GM23338 (cell line): ENCODE measurements at regions not wholly inside any gene's neighbourhood (a gene's known extent, or its start where the extent isn't known, plus 50 kb on each side); places are given as distances from the start of the nearest gene placed in this dataset.

Source experiments
- ATAC-seq: fragments of 200-7000 bp; cut with Tn5 transposase; 3 replicates; pipeline ENCODE4 v1.9.1; 2020
- DNase-seq: peaks from one replicate; pipeline ENCODE4 v3.0.0-alpha.2; 2015; ENCODE audit warnings: low spot score
- H2AFZ ChIP-seq: fragments of 200-600 bp; sonication (generic); 2 replicates; pipeline ENCODE4 v1.8.0; 2016; ENCODE audit warnings: antibody characterized with exemption, mild to moderate bottlenecking, moderate library complexity
- H3F3A ChIP-seq: fragments of 200-600 bp; sonication (generic); replicated peaks from 2 replicates; pipeline ENCODE4 v1.8.0; 2017; ENCODE audit warnings: antibody characterized with exemption, mixed run types, low read depth
- H3K27ac ChIP-seq: fragments of 200-600 bp; sonication (generic); 2 replicates; pipeline ENCODE4 v1.6.1; 2016; ENCODE audit warnings: low read depth
- H3K27me3 ChIP-seq: fragments of 200-600 bp; sonication (generic); 2 replicates; pipeline ENCODE4 v1.8.0; 2016; ENCODE audit warnings: mild to moderate bottlenecking, mixed run types, moderate library complexity; ENCODE audit not compliant: insufficient read depth
- H3K36me3 ChIP-seq: fragments of 200-600 bp; sonication (generic); 2 replicates; pipeline ENCODE4 v1.8.0; 2016; ENCODE audit warnings: mild to moderate bottlenecking; ENCODE audit not compliant: insufficient read depth
- H3K4me1 ChIP-seq: fragments of 200-600 bp; sonication (generic); 2 replicates; pipeline ENCODE4 v1.8.0; 2016; ENCODE audit warnings: mild to moderate bottlenecking, moderate library complexity; ENCODE audit not compliant: insufficient read depth
- H3K4me2 ChIP-seq: fragments of 200-600 bp; sonication (generic); 2 replicates; pipeline ENCODE4 v1.7.1; 2017; ENCODE audit warnings: mixed run types
- H3K4me3 ChIP-seq: fragments of 200-600 bp; sonication (generic); 2 replicates; pipeline ENCODE4 v1.6.1; 2016; ENCODE audit warnings: mixed run types
- H3K79me2 ChIP-seq: fragments of 200-600 bp; sonication (generic); replicated peaks from 2 replicates; pipeline ENCODE4 v1.8.0; 2017; ENCODE audit warnings: mild to moderate bottlenecking; ENCODE audit not compliant: insufficient read depth
- H3K9me2 ChIP-seq: fragments of 200-600 bp; sonication (generic); 2 replicates; pipeline ENCODE4 v1.8.0; 2017; ENCODE audit not compliant: insufficient read depth
- H4K20me1 ChIP-seq: fragments of 200-600 bp; sonication (generic); replicated peaks from 2 replicates; pipeline ENCODE4 v1.8.0; 2017; ENCODE audit warnings: mild to moderate bottlenecking; ENCODE audit not compliant: insufficient read depth
- H3K27ac Mint-ChIP-seq: 2 replicates; pipeline ENCODE4 v1.8.0; 2020; ENCODE audit warnings: inconsistent platforms, mild to moderate bottlenecking, moderate library complexity, mixed read lengths
- H3K27me3 Mint-ChIP-seq: 3 replicates; pipeline ENCODE4 v1.8.0; 2022; ENCODE audit warnings: low read depth, mild to moderate bottlenecking, moderate library complexity, mixed read lengths, inconsistent platforms; ENCODE audit not compliant: insufficient read depth, poor library complexity
- H3K36me3 Mint-ChIP-seq: 3 replicates; pipeline ENCODE4 v1.8.0; 2021; ENCODE audit warnings: low read depth, mild to moderate bottlenecking, inconsistent platforms, moderate library complexity, mixed read lengths
- H3K4me1 Mint-ChIP-seq: 3 replicates; pipeline ENCODE4 v1.8.0; 2020; ENCODE audit warnings: mild to moderate bottlenecking, inconsistent platforms, mixed read lengths
- H3K4me3 Mint-ChIP-seq: 3 replicates; pipeline ENCODE4 v1.8.0; 2021; ENCODE audit warnings: moderate library complexity, mild to moderate bottlenecking, inconsistent platforms, mixed read lengths
- H3K9me3 Mint-ChIP-seq: 3 replicates; pipeline ENCODE4 v1.8.0; 2020; ENCODE audit warnings: moderate library complexity, mild to moderate bottlenecking, inconsistent platforms, mixed read lengths
- CREB1 ChIP-seq: fragments of 250-450 bp; sonication (Bioruptor Pico); IDR thresholded peaks from 2 replicates; pipeline ENCODE4 v1.5.0; 2020; ENCODE audit warnings: low read depth, mild to moderate bottlenecking, moderate library complexity
- CTCF ChIP-seq, 2 experiments: fragments of 200-600 bp in 1 of 2; sonication (generic) in 1 of 2; conservative IDR thresholded peaks; 2 replicates each; pipeline versions ENCODE4 v1.5.1 to v1.6.1; 2016 to 2017; ENCODE audit warnings: antibody characterized with exemption in 2 of 2, low read depth in 2 of 2, mild to moderate bottlenecking in 2 of 2, moderate library complexity in 1 of 2
- ETS1 ChIP-seq: IDR thresholded peaks from 2 replicates; pipeline ENCODE4 v1.6.1; 2016; ENCODE audit warnings: antibody characterized with exemption
- EZH2 ChIP-seq: fragments of 200-600 bp; sonication (generic); IDR thresholded peaks from one replicate; pipeline ENCODE4 v1.8.0; 2017; ENCODE audit warnings: antibody characterized with exemption, mild to moderate bottlenecking, low read depth; ENCODE audit not compliant: unreplicated experiment
- EZH2phosphoT487 ChIP-seq: fragments of 200-600 bp; sonication (generic); IDR thresholded peaks from one replicate; pipeline ENCODE4 v1.8.1; 2018; ENCODE audit warnings: antibody characterized with exemption; ENCODE audit not compliant: unreplicated experiment
- JUNB ChIP-seq: IDR thresholded peaks from one replicate; pipeline ENCODE4 v1.6.1; 2016; ENCODE audit warnings: antibody characterized with exemption; ENCODE audit not compliant: unreplicated experiment
- POLR2AphosphoS5 ChIP-seq: IDR thresholded peaks from 2 replicates; pipeline ENCODE4 v1.6.1; 2016; ENCODE audit warnings: antibody characterized with exemption, low read depth
- REST ChIP-seq: IDR thresholded peaks from one replicate; pipeline ENCODE4 v1.6.1; 2018; ENCODE audit warnings: antibody characterized with exemption; ENCODE audit not compliant: unreplicated experiment
- STAT1 ChIP-seq: IDR thresholded peaks from one replicate; pipeline ENCODE4 v1.6.1; 2016; ENCODE audit warnings: antibody characterized with exemption; ENCODE audit not compliant: unreplicated experiment
- ZNF114 ChIP-seq: fragments of 250-450 bp; sonication (Bioruptor Pico); IDR thresholded peaks from 2 replicates; pipeline ENCODE4 v1.5.0; 2020; ENCODE audit warnings: mild to moderate bottlenecking, moderate library complexity
- ZNF331 ChIP-seq: fragments of 250-450 bp; sonication (Bioruptor Pico); IDR thresholded peaks from 2 replicates; pipeline ENCODE4 v1.5.0; 2020; ENCODE audit warnings: low read depth, mild to moderate bottlenecking, moderate library complexity

GRCh38 chr5:82882316-82882715 lies 194.9 kb downstream of the TMEM167A start:
- Mint-ChIP-seq H3K36me3 (peaks cover 17% of the 10 kb centered on the region; the same call in 1 of the 3 replicates), H3K27me3 (peaks cover 2% of the 10 kb centered on the region), H3K9me3 (peaks cover 12% of the 10 kb centered on the region), H3K4me1 (peaks cover 22% of the 10 kb centered on the region), H3K4me3 (no peak overlapping the region), H3K27ac (no peak overlapping the region)
- Histone ChIP-seq H3K4me1 (peaks cover 22% of the 10 kb centered on the region), H2AFZ (no peak overlapping the region), H4K20me1 (no peaks in the 10 kb centered on the region), H3K4me2 (no peak overlapping the region), H3K9me2 (no peaks in the 10 kb centered on the region), H3K36me3 (no peaks in the 10 kb centered on the region), H3K27ac (no peak overlapping the region), H3K79me2 (no peaks in the 10 kb centered on the region), H3K27me3 (no peaks in the 10 kb centered on the region), H3F3A (no peaks in the 10 kb centered on the region), H3K4me3 (no peak overlapping the region)
- TF ChIP-seq REST (no peak), CREB1 (CRISPR knock-in tag) (no peak), EZH2 (no peak), STAT1 (no peak), JUNB (no peak), CTCF (conservative IDR thresholded peaks at IDR 0.05; ENCODE audit: low read depth in 2 of 2) (no peak), EZH2phosphoT487 (no peak), POLR2AphosphoS5 (no peak)
- DNase-seq (no peak), ATAC-seq (no peak)

GRCh38 chr5:82881571-82882174 lies 195.5 kb downstream of the TMEM167A start:
- no peaks in the 10 kb centered on the region for H4K20me1 ChIP-seq
- no peak overlapping the region for H3K4me3 Mint-ChIP-seq
- peaks cover 17% of the 10 kb centered on the region; the same call in 1 of the 3 replicates for H3K36me3 Mint-ChIP-seq
- DNase-seq (no peak), ATAC-seq (no peak)
- no peaks in the 10 kb centered on the region for H3K27me3 ChIP-seq
- no peaks in the 10 kb centered on the region for H3K9me2 ChIP-seq
- no peak overlapping the region for H3K27ac Mint-ChIP-seq
- no peak overlapping the region for H3K4me2 ChIP-seq
- no peaks in the 10 kb centered on the region for H3K36me3 ChIP-seq
- H3K79me2 ChIP-seq: no peaks in the 10 kb centered on the region
- H3F3A ChIP-seq: no peaks in the 10 kb centered on the region
- no peak overlapping the region for H3K27ac ChIP-seq
- H3K27me3 Mint-ChIP-seq: peaks cover 2% of the 10 kb centered on the region
- H3K4me1 Mint-ChIP-seq: peaks cover 16% of the 10 kb centered on the region
- H3K9me3 Mint-ChIP-seq: peaks cover 12% of the 10 kb centered on the region
- H2AFZ ChIP-seq: no peak overlapping the region
- no peak overlapping the region for H3K4me3 ChIP-seq
- H3K4me1 ChIP-seq: peaks cover 22% of the 10 kb centered on the region
- TF ChIP-seq ETS1: no peak
- TF ChIP-seq REST: no peak
- TF ChIP-seq EZH2phosphoT487: no peak
- no peak for TF ChIP-seq CTCF (conservative IDR thresholded peaks at IDR 0.05; ENCODE audit: low read depth in 2 of 2)
- no peak for TF ChIP-seq CREB1 (CRISPR knock-in tag)
- no peak for TF ChIP-seq JUNB
- TF ChIP-seq EZH2: no peak
- TF ChIP-seq STAT1: no peak
- no peak for TF ChIP-seq ZNF331 (CRISPR knock-in tag)
- TF ChIP-seq ZNF114 (CRISPR knock-in tag): no peak
